ENCODE measurements at regions not wholly inside any gene's neighbourhood (a gene's known extent, or its start where the extent isn't known, plus 50 kb on each side); places are given as distances from the start of the nearest gene placed in this dataset.

DNA sequence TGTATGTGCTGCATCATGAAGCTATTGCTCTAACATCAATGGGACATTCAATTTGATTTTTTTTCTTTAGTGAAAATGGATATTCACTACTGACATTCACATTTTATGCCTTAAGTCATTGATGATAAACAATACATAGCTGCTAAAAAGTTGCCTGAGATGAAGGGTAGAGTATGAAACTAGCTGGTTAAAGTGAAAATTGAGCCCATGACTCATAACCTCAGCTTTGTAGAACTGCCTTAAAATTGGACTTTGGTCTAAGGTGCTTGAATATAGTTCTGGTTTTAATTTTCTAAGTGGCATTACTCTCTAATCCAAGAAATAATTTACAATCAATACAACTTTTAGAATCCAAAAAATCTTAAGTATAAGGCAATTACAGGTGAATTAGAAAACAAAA lies 740.4 kb upstream of the RIOK2 start:
- TF ChIP-seq POLR2A (IDR thresholded peaks at IDR 0.05) = no peak
- TF ChIP-seq, protein P1, sequence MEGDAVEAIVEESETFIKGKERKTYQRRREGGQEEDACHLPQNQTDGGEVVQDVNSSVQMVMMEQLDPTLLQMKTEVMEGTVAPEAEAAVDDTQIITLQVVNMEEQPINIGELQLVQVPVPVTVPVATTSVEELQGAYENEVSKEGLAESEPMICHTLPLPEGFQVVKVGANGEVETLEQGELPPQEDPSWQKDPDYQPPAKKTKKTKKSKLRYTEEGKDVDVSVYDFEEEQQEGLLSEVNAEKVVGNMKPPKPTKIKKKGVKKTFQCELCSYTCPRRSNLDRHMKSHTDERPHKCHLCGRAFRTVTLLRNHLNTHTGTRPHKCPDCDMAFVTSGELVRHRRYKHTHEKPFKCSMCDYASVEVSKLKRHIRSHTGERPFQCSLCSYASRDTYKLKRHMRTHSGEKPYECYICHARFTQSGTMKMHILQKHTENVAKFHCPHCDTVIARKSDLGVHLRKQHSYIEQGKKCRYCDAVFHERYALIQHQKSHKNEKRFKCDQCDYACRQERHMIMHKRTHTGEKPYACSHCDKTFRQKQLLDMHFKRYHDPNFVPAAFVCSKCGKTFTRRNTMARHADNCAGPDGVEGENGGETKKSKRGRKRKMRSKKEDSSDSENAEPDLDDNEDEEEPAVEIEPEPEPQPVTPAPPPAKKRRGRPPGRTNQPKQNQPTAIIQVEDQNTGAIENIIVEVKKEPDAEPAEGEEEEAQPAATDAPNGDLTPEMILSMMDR (IDR thresholded peaks at IDR 0.05) = no peak

All from uterus (tissue), 2 donors.